Neural cell (in vitro differentiated cells): ENCODE measurements at regions not wholly inside any gene's neighbourhood (a gene's known extent, or its start where the extent isn't known, plus 50 kb on each side); places are given as distances from the start of the nearest gene placed in this dataset.

Source experiments
- H2AFZ ChIP-seq: fragments of 200-600, 300-800 bp; sonication (generic), shearing (Covaris generic); 2 replicates; pipeline ENCODE4 v1.6.0; 2014; ENCODE audit warnings: low read depth, mild to moderate bottlenecking, antibody characterized with exemption, low read length, moderate library complexity
- H3F3A ChIP-seq: fragments of 200-600 bp; shearing (Covaris generic); 2 replicates; pipeline ENCODE4 v1.6.1; 2016; ENCODE audit warnings: mild to moderate bottlenecking, moderate library complexity, mixed read lengths, antibody characterized with exemption, low read length; ENCODE audit not compliant: insufficient read depth, poor library complexity, severe bottlenecking
- H3K27ac ChIP-seq: fragments of 200-600, 300-800 bp; sonication (generic), shearing (Covaris generic); 2 replicates; pipeline ENCODE4 v1.5.1; 2014; ENCODE audit warnings: mild to moderate bottlenecking, low read length, moderate library complexity
- H3K27me3 ChIP-seq: fragments of 300-800, 200-600 bp; sonication (generic), shearing (Covaris generic); 2 replicates; pipeline ENCODE4 v1.6.0; 2014; ENCODE audit warnings: mild to moderate bottlenecking, low read depth, low read length, moderate library complexity; ENCODE audit not compliant: insufficient read depth
- H3K36me3 ChIP-seq: fragments of 300-800, 200-600 bp; sonication (generic), shearing (Covaris generic); 2 replicates; pipeline ENCODE4 v1.5.1; 2014; ENCODE audit warnings: mild to moderate bottlenecking, antibody characterized with exemption, low read length, moderate library complexity; ENCODE audit not compliant: insufficient read depth
- H3K4me2 ChIP-seq: fragments of 300-800, 200-600 bp; sonication (generic), shearing (Covaris generic); 2 replicates; pipeline ENCODE4 v1.6.0; 2014; ENCODE audit warnings: mild to moderate bottlenecking, low read length
- H3K4me3 ChIP-seq: fragments of 300-800, 200-600 bp; sonication (generic), shearing (Covaris generic); 2 replicates; pipeline ENCODE4 v1.5.1; 2014; ENCODE audit warnings: mild to moderate bottlenecking, low read length, moderate library complexity
- H3K79me2 ChIP-seq: fragments of 200-600 bp; shearing (Covaris generic); replicated peaks from 2 replicates; pipeline ENCODE4 v1.6.0; 2014; ENCODE audit warnings: mild to moderate bottlenecking, low read length, moderate library complexity; ENCODE audit not compliant: insufficient read depth
- H3K9ac ChIP-seq: fragments of 300-800, 200-600 bp; sonication (generic), shearing (Covaris generic); 2 replicates; pipeline ENCODE4 v1.6.1; 2016; ENCODE audit warnings: mild to moderate bottlenecking, low read length, mixed read lengths
- H3K9me2 ChIP-seq: fragments of 200-600 bp; shearing (Covaris generic); 2 replicates; pipeline ENCODE4 v1.6.1; 2016; ENCODE audit warnings: mild to moderate bottlenecking, low read length, mixed read lengths; ENCODE audit not compliant: insufficient read depth
- H3K9me3 ChIP-seq: fragments of 200-600, 300-800 bp; sonication (generic), shearing (Covaris generic); 2 replicates; pipeline ENCODE4 v1.6.1; 2016; ENCODE audit warnings: mild to moderate bottlenecking, mixed run types, low read length, moderate library complexity, mixed read lengths
- H4K20me1 ChIP-seq: fragments of 200-600 bp; shearing (Covaris generic); 2 replicates; pipeline ENCODE4 v1.6.1; 2016; ENCODE audit warnings: mild to moderate bottlenecking, mixed run types; ENCODE audit not compliant: insufficient read depth
- EP300 ChIP-seq: fragments of 450-650 bp; conservative IDR thresholded peaks from 2 replicates; pipeline ENCODE4 v1.6.1; 2014; ENCODE audit warnings: antibody characterized with exemption, mild to moderate bottlenecking, moderate library complexity; ENCODE audit not compliant: poor library complexity, severe bottlenecking
- EZH2 ChIP-seq: fragments of 200-600, 300-800 bp; shearing (Covaris generic), sonication (generic); IDR thresholded peaks from 2 replicates; pipeline ENCODE4 v1.6.1; 2014; ENCODE audit warnings: antibody characterized with exemption, low read length, borderline replicate concordance, mild to moderate bottlenecking; ENCODE audit not compliant: insufficient read depth, poor library complexity, severe bottlenecking
- MXI1 ChIP-seq: fragments of 450-650 bp; conservative IDR thresholded peaks from 2 replicates; pipeline ENCODE4 v1.6.1; 2014; ENCODE audit warnings: antibody characterized with exemption, mild to moderate bottlenecking; ENCODE audit not compliant: poor library complexity, severe bottlenecking
- POLR2AphosphoS5 ChIP-seq: IDR thresholded peaks from 2 replicates; pipeline ENCODE4 v1.6.1; 2012
- RAD21 ChIP-seq: fragments of 450-650 bp; conservative IDR thresholded peaks from 2 replicates; pipeline ENCODE4 v1.6.1; 2014; ENCODE audit warnings: antibody characterized with exemption, mild to moderate bottlenecking, moderate library complexity
- SMC3 ChIP-seq: fragments of 450-650 bp; conservative IDR thresholded peaks from 2 replicates; pipeline ENCODE4 v1.6.1; 2014; ENCODE audit warnings: antibody characterized with exemption, mild to moderate bottlenecking, moderate library complexity; ENCODE audit not compliant: poor library complexity
- TAF1 ChIP-seq: IDR thresholded peaks from 2 replicates; pipeline ENCODE4 v1.6.1; 2012; ENCODE audit warnings: low read depth
- TF ChIP-seq, protein P1 (sequence below): IDR thresholded peaks from 2 replicates; pipeline ENCODE4 v1.6.1; 2012; ENCODE audit warnings: borderline replicate concordance
- TF ChIP-seq, protein P2 (sequence below): fragments of 450-650 bp; IDR thresholded peaks from 2 replicates; pipeline ENCODE4 v1.5.1; 2014; ENCODE audit warnings: antibody characterized with exemption, mild to moderate bottlenecking, moderate library complexity; ENCODE audit not compliant: poor library complexity, severe bottlenecking

DNA sequence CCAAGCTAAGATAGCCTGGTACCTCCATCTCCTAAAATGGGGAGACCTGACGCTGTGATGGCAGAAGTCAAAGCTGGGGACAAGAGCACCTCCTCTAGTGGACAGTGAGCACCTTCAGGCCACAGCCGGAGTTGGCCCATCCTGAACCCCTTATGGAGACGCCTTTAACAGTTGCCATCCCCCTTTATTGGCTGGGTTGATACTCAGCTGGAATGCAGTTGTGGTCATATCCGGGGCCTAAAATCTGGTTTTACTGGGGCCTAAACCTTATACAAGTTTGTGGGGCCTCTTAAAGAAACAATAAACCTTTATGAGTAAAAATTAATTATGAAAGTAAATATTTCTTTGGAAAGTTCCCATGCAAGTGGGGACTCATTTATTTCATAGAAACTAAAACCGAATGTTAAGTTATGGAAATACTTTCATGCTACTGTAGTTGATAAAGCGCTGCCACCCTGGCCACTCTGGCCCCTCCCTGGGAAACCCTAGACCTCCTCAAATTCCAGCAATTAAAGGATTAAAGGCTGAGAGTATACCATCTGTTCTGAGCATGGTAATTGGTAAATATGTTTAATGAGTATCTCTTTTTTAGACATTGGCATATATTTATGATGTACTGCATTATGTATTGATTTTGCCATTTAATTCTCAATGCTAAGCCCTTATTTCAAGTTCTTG is 95.1 kb upstream of the SASH1 start:
- Histone ChIP-seq H3K9ac (no peak overlapping the region), H2AFZ (no peak overlapping the region), H3K79me2 (no peaks in the 10 kb centered on the region), H3K9me2 (no peaks in the 10 kb centered on the region), H3K9me3 (no peaks in the 10 kb centered on the region), H3K36me3 (no peaks in the 10 kb centered on the region), H3K4me2 (no peak overlapping the region), H4K20me1 (no peaks in the 10 kb centered on the region), H3K4me3 (no peak overlapping the region), H3F3A (peaks cover 9% of the 10 kb centered on the region), H3K27me3 (no peaks in the 10 kb centered on the region), H3K27ac (peak overlapping the region; percentile 71)
- TF ChIP-seq MXI1: no peak
- TF ChIP-seq SMC3: no peak
- no peak for TF ChIP-seq RAD21
- no peak for TF ChIP-seq POLR2AphosphoS5
- no peak for TF ChIP-seq EZH2
- TF ChIP-seq, protein P1, sequence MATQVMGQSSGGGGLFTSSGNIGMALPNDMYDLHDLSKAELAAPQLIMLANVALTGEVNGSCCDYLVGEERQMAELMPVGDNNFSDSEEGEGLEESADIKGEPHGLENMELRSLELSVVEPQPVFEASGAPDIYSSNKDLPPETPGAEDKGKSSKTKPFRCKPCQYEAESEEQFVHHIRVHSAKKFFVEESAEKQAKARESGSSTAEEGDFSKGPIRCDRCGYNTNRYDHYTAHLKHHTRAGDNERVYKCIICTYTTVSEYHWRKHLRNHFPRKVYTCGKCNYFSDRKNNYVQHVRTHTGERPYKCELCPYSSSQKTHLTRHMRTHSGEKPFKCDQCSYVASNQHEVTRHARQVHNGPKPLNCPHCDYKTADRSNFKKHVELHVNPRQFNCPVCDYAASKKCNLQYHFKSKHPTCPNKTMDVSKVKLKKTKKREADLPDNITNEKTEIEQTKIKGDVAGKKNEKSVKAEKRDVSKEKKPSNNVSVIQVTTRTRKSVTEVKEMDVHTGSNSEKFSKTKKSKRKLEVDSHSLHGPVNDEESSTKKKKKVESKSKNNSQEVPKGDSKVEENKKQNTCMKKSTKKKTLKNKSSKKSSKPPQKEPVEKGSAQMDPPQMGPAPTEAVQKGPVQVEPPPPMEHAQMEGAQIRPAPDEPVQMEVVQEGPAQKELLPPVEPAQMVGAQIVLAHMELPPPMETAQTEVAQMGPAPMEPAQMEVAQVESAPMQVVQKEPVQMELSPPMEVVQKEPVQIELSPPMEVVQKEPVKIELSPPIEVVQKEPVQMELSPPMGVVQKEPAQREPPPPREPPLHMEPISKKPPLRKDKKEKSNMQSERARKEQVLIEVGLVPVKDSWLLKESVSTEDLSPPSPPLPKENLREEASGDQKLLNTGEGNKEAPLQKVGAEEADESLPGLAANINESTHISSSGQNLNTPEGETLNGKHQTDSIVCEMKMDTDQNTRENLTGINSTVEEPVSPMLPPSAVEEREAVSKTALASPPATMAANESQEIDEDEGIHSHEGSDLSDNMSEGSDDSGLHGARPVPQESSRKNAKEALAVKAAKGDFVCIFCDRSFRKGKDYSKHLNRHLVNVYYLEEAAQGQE: no peak
- TF ChIP-seq, protein P2, sequence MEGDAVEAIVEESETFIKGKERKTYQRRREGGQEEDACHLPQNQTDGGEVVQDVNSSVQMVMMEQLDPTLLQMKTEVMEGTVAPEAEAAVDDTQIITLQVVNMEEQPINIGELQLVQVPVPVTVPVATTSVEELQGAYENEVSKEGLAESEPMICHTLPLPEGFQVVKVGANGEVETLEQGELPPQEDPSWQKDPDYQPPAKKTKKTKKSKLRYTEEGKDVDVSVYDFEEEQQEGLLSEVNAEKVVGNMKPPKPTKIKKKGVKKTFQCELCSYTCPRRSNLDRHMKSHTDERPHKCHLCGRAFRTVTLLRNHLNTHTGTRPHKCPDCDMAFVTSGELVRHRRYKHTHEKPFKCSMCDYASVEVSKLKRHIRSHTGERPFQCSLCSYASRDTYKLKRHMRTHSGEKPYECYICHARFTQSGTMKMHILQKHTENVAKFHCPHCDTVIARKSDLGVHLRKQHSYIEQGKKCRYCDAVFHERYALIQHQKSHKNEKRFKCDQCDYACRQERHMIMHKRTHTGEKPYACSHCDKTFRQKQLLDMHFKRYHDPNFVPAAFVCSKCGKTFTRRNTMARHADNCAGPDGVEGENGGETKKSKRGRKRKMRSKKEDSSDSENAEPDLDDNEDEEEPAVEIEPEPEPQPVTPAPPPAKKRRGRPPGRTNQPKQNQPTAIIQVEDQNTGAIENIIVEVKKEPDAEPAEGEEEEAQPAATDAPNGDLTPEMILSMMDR: no peak
- no peak for TF ChIP-seq TAF1
- TF ChIP-seq EP300: no peak

DNA sequence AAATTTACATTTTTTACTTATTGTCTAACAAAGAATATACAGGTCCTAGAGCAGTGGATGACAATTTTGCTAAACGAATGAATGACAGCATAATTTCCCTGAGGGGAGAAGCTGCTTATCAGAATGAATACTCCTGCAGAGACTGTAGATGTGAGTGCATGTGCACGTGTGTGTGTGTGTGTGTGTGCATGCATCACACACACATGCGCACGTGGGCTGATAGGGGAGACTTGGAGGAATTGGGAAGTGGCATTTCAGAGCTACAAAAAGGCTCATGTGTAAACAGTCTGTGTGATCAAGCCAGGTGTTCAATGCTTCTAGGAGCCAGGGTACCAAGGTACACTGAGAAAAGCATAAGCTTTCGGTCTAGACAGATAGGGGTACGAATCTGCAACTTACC is 93.5 kb upstream of the SASH1 start:
- H3K9me3 ChIP-seq: no peaks in the 10 kb centered on the region
- TF ChIP-seq RAD21 (peak; percentile 27), POLR2AphosphoS5 (peak; percentile 81), MXI1 (peak; percentile 84), EP300 (peak; percentile 85), TAF1 (no peak)
- TF ChIP-seq, protein P1: no peak

More for the DNA sequence above, 93.5 kb upstream of the SASH1 start:
- Histone ChIP-seq H2AFZ (no peak overlapping the region), H3K4me3 (peak overlapping the region; percentile 16), H3K9ac (no peak overlapping the region), H3K79me2 (no peaks in the 10 kb centered on the region), H3K27ac (peak overlapping the region; percentile 71), H4K20me1 (no peaks in the 10 kb centered on the region), H3K27me3 (no peaks in the 10 kb centered on the region), H3F3A (peaks cover 9% of the 10 kb centered on the region), H3K4me2 (no peak overlapping the region), H3K36me3 (no peaks in the 10 kb centered on the region), H3K9me2 (no peaks in the 10 kb centered on the region)
